ENCODE measurements at regions not wholly inside any gene's neighbourhood (a gene's known extent, or its start where the extent isn't known, plus 50 kb on each side); places are given as distances from the start of the nearest gene placed in this dataset.

DNA sequence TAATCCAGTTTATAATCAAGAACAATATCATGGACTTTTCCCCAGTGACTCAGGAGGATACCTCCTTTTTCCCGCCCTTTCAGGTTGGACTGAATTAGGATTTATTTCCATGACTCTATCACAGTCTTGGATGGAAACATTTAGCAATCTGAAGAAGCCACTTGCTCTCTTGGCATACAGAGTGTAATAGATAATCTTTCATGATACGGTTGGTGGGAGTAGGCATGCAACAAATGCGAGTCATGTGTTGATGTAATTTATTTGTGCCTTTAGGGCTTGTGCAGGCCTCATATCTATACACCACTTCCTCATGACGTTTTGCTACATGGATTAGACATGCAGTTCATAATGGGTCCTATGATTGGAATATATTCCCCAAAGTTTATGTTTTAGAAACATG, 54.2 kb upstream of the MCTP2 start:
- no peak for DNase-seq
- Histone ChIP-seq H3K27ac (ENCODE audit: low read length) (no peak overlapping the region), H3K9me3 (ENCODE audit: control insufficient read depth, low read depth, low read length) (no peaks in the 10 kb centered on the region), H3K27me3 (ENCODE audit: control insufficient read depth, insufficient read depth, low read length) (no peaks in the 10 kb centered on the region), H3K4me1 (ENCODE audit: control insufficient read depth, insufficient read depth, low read length) (no peaks in the 10 kb centered on the region), H3K4me3 (ENCODE audit: low read length) (no peak overlapping the region), H3K36me3 (ENCODE audit: control insufficient read depth, insufficient read depth, low read length) (no peaks in the 10 kb centered on the region)
- 83% methylated on average over 2 of the region's 4 CpGs for WGBS (ENCODE audit: insufficient coverage, low lambda C conversion rate)

DNA sequence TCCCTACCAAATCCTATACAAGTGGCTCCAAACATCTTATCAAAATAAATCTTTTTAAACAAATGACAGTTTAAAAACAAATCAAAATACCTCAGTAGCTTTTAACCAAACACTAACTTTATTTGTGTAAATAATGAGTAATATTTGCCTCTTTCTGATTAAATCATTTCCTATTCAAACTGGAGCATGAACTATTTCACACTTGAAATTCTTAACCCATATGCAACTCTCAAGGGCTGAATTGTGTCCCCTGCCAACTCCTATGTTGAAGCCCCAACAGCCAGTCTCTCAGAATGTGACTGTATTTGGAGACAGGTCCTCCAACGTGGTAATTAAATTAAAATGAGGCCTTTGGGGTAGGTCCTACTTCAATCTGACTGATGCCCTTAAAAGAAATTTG, 55.9 kb upstream of the MCTP2 start:
- Histone ChIP-seq H3K4me1 (ENCODE audit: control insufficient read depth, insufficient read depth, low read length) (no peaks in the 10 kb centered on the region), H3K27ac (ENCODE audit: low read length) (no peak overlapping the region), H3K4me3 (ENCODE audit: low read length) (no peak overlapping the region), H3K36me3 (ENCODE audit: control insufficient read depth, insufficient read depth, low read length) (no peaks in the 10 kb centered on the region), H3K27me3 (ENCODE audit: control insufficient read depth, insufficient read depth, low read length) (no peaks in the 10 kb centered on the region), H3K9me3 (ENCODE audit: control insufficient read depth, low read depth, low read length) (no peaks in the 10 kb centered on the region)
- DNase-seq = no peak
- WGBS (ENCODE audit: insufficient coverage, low lambda C conversion rate) = no CpG with 5 or more reads among the region's 1 CpG

DNA sequence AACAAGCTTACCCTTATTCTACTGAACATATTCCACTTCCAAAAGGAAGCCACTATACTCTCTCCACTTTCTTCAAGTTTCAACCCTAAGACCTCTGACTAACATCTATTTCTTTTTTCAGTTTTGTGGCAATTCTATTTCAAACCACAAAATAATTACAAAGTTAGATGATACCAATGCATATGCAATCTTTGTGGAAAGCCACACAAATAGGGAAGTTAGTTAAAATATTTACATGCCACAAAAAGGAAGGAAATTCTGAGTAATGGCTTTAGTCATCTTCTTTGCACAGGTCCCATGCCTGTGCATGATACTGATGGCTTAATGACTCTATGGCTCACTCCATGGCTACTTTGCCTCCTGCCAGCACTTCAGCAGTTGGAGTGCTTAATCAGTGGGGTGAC, 57.0 kb upstream of the MCTP2 start:
- no peak for DNase-seq
- Histone ChIP-seq H3K4me3 (ENCODE audit: low read length) (no peak overlapping the region), H3K36me3 (ENCODE audit: control insufficient read depth, insufficient read depth, low read length) (no peaks in the 10 kb centered on the region), H3K4me1 (ENCODE audit: control insufficient read depth, insufficient read depth, low read length) (no peaks in the 10 kb centered on the region), H3K9me3 (ENCODE audit: control insufficient read depth, low read depth, low read length) (no peaks in the 10 kb centered on the region), H3K27me3 (ENCODE audit: control insufficient read depth, insufficient read depth, low read length) (no peaks in the 10 kb centered on the region), H3K27ac (ENCODE audit: low read length) (no peak overlapping the region)

DNA sequence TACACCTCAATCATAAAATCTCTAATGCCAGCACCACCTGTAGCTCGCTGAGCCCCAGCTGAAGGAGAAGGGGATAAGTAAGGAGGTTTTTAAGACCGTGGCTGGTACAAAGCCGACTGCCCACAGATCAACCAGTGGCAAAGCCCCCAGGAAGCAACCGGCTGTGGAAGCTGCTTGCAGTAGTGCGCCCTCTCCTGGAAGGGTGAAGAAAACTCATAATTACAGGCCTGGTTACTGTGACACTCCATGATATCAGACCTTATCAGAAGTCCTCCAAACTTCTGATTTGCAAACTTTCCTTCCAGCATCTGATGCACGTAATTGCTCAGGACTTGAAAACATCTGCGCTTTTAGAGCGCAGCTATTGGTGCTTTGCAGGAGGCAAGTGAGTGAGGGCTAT, 63.1 kb upstream of the MCTP2 start:
- 80% methylated on average over 2 of the region's 8 CpGs for whole genome bisulfite sequencing (ENCODE audit: insufficient coverage, low lambda C conversion rate)
- no peaks in the 10 kb centered on the region for H3K9me3 ChIP-seq (ENCODE audit: control insufficient read depth, low read depth, low read length)
- H3K27ac ChIP-seq (ENCODE audit: low read length) = no peak overlapping the region
- no peaks in the 10 kb centered on the region for H3K4me1 ChIP-seq (ENCODE audit: control insufficient read depth, insufficient read depth, low read length)
- H3K27me3 ChIP-seq (ENCODE audit: control insufficient read depth, insufficient read depth, low read length) = no peaks in the 10 kb centered on the region
- H3K4me3 ChIP-seq (ENCODE audit: low read length) = no peak overlapping the region
- H3K36me3 ChIP-seq (ENCODE audit: control insufficient read depth, insufficient read depth, low read length) = no peaks in the 10 kb centered on the region
- no peak for DNase-seq

DNA sequence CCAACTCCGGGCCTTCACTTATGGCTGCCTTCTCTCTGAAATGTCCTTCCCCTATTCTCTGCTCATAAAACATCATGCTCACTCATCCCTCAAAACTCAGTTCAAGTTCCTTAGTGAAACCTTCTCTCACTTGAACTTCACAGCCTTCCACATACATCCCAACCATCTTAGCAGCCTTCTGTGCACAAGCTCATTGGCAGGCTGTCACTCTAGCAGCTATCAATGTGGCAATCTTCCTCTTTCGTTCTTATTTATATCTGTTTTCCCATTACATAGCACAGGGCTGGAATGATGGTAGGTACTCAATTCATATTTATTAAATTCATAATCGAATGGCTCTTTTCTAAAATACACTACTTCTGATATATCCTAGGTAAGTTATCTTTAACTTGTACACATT, 66.4 kb upstream of the MCTP2 start:
- WGBS (ENCODE audit: insufficient coverage, low lambda C conversion rate) = 100% methylated on average over 1 of the region's 3 CpGs
- no peak overlapping the region for H3K27ac ChIP-seq (ENCODE audit: low read length)
- no peaks in the 10 kb centered on the region for H3K4me1 ChIP-seq (ENCODE audit: control insufficient read depth, insufficient read depth, low read length)
- H3K9me3 ChIP-seq (ENCODE audit: control insufficient read depth, low read depth, low read length) = no peaks in the 10 kb centered on the region
- H3K36me3 ChIP-seq (ENCODE audit: control insufficient read depth, insufficient read depth, low read length) = no peaks in the 10 kb centered on the region
- H3K27me3 ChIP-seq (ENCODE audit: control insufficient read depth, insufficient read depth, low read length) = no peaks in the 10 kb centered on the region
- H3K4me3 ChIP-seq (ENCODE audit: low read length) = no peak overlapping the region
- no peak for DNase-seq

DNA sequence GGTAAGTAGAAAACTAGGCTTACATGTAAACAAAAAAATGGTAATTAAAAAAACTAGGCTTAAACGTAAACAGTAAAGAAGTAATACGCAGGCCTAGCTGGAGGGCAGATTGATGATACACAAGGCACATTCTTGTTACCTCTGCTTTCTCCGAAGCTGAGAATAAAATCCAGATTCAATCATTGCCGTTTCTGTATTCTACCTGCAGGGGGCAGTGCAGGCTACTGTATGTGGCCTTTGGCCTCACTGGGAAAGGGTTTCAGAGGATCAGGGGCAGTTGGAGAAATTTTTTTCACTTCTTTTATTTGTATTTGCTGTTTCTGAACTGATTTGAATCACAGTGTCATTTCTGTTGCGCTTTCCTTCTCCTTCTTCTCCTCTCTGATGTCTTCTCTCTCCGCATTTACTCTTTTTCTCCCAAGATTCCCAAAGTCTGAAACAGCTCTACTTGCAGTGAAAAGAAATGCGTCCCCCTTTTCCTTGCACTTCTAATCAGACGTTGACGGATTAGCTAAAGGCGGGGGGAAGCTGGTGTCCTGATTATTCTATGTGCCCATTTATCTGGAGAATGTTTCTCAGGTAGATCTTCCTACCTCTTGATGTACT, 67.1 kb upstream of the MCTP2 start:
- Histone ChIP-seq H3K4me1 (ENCODE audit: control insufficient read depth, insufficient read depth, low read length) (no peaks in the 10 kb centered on the region), H3K36me3 (ENCODE audit: control insufficient read depth, insufficient read depth, low read length) (no peaks in the 10 kb centered on the region), H3K9me3 (ENCODE audit: control insufficient read depth, low read depth, low read length) (no peaks in the 10 kb centered on the region), H3K27ac (ENCODE audit: low read length) (no peak overlapping the region), H3K4me3 (ENCODE audit: low read length) (no peak overlapping the region), H3K27me3 (ENCODE audit: control insufficient read depth, insufficient read depth, low read length) (no peaks in the 10 kb centered on the region)
- 71% methylated on average over 3 of the region's 10 CpGs for WGBS (ENCODE audit: insufficient coverage, low lambda C conversion rate)
- DNase-seq = peak; percentile 22 to 48

DNA sequence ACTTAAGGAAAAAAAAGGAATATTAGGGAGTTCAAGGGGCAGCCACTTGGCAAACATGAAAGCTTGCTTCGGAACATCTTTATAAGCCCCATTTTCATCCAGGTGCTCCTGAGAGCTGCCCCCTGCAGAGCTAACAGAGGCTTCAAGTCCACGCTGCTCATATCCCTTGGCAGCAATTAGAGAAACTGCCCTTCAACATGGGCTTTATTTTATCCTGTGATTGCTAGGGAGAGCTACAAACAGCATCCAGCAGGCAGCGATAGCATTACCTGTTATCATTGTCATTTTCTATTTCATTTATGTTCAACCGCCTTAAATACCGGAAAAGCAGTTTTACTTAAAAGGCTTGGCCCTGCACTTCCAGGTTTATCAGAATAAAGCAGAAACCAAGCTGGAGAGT, 68.4 kb upstream of the MCTP2 start:
- H3K27me3 ChIP-seq (ENCODE audit: control insufficient read depth, insufficient read depth, low read length) = no peaks in the 10 kb centered on the region
- DNase-seq = no peak
- 100% methylated on average over 2 of the region's 5 CpGs for WGBS (ENCODE audit: insufficient coverage, low lambda C conversion rate)
- H3K27ac ChIP-seq (ENCODE audit: low read length) = no peak overlapping the region
- no peak overlapping the region for H3K4me3 ChIP-seq (ENCODE audit: low read length)
- H3K36me3 ChIP-seq (ENCODE audit: control insufficient read depth, insufficient read depth, low read length) = no peaks in the 10 kb centered on the region
- H3K4me1 ChIP-seq (ENCODE audit: control insufficient read depth, insufficient read depth, low read length) = no peaks in the 10 kb centered on the region
- no peaks in the 10 kb centered on the region for H3K9me3 ChIP-seq (ENCODE audit: control insufficient read depth, low read depth, low read length)

DNA sequence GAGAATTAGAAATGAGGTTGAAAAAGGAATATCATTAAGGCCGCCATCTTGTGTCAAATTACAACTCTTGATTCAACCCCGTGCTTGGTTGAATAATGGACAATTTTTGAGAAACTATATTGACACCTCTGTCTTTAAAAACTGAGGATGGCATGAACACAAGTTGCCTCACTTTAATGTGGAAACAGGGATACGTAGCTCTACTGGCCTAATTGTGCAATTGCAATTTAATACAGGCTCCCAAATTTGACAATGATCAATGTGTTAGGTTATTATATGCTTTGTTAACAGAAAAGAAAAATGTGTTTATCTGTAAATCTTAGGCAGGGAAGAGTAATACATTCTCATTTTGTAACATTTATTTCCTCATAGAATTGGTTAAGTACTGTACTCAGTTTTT, 77.1 kb upstream of the MCTP2 start:
- no peaks in the 10 kb centered on the region for H3K4me1 ChIP-seq (ENCODE audit: control insufficient read depth, insufficient read depth, low read length)
- WGBS (ENCODE audit: insufficient coverage, low lambda C conversion rate) = 100% methylated on average over 1 of the region's 3 CpGs
- no peaks in the 10 kb centered on the region for H3K27me3 ChIP-seq (ENCODE audit: control insufficient read depth, insufficient read depth, low read length)

DNA sequence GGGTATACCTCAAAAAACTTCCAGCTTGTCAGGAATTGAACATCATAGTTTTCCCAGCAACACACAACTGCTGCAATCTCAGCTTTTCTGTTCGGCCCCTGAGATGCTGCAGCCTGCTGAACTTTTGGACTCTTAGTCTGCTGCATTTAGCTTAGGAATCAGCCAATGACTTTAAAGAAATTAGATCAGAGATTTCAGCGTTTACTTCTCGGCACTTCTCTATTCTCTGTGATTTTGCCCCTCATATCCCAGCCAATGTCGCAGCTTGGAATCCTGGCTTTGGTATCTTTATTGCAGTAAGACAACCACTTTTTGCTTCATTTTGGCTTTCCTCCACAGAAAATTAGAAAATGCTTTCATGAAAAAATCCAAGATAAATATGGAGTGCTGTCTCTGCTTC, 86.3 kb upstream of the MCTP2 start:
- H3K4me1 ChIP-seq (ENCODE audit: control insufficient read depth, insufficient read depth, low read length) = no peaks in the 10 kb centered on the region
- H3K4me3 ChIP-seq (ENCODE audit: low read length) = no peak overlapping the region
- no peaks in the 10 kb centered on the region for H3K27me3 ChIP-seq (ENCODE audit: control insufficient read depth, insufficient read depth, low read length)
- no peaks in the 10 kb centered on the region for H3K9me3 ChIP-seq (ENCODE audit: control insufficient read depth, low read depth, low read length)
- WGBS (ENCODE audit: insufficient coverage, low lambda C conversion rate) = 43% methylated on average over 3 of the region's 4 CpGs
- no peak for DNase-seq
- no peaks in the 10 kb centered on the region for H3K36me3 ChIP-seq (ENCODE audit: control insufficient read depth, insufficient read depth, low read length)
- H3K27ac ChIP-seq (ENCODE audit: low read length) = no peak overlapping the region

More for the DNA sequence above, 77.1 kb upstream of the MCTP2 start:
- DNase-seq = no peak
- no peak overlapping the region for H3K27ac ChIP-seq (ENCODE audit: low read length)
- no peak overlapping the region for H3K4me3 ChIP-seq (ENCODE audit: low read length)
- no peaks in the 10 kb centered on the region for H3K36me3 ChIP-seq (ENCODE audit: control insufficient read depth, insufficient read depth, low read length)
- H3K9me3 ChIP-seq (ENCODE audit: control insufficient read depth, low read depth, low read length) = no peaks in the 10 kb centered on the region

DNA sequence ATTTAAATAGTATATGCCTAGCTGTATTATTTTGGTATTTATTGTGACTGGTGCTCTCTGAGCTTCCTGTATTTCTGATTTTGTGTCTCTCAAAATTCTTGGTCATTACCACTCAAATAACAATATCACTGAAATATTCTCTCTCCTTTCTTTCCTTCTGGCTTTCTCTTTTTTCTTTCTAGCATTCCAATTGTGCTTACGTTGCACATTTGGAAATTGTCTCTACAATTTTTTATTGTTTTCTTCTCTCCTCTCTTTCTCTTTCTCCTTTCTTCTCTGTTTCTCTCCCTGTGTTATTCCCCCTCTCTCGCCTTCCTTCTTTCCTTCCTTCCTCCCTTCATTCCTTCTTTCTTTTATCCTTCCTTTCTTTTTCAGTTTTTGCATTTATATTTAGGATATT, 89.6 kb upstream of the MCTP2 start:
- Histone ChIP-seq H3K27ac (ENCODE audit: low read length) (no peak overlapping the region), H3K27me3 (ENCODE audit: control insufficient read depth, insufficient read depth, low read length) (no peaks in the 10 kb centered on the region)
- WGBS (ENCODE audit: insufficient coverage, low lambda C conversion rate) = 100% methylated on average over 2 of the region's 2 CpGs

DNA sequence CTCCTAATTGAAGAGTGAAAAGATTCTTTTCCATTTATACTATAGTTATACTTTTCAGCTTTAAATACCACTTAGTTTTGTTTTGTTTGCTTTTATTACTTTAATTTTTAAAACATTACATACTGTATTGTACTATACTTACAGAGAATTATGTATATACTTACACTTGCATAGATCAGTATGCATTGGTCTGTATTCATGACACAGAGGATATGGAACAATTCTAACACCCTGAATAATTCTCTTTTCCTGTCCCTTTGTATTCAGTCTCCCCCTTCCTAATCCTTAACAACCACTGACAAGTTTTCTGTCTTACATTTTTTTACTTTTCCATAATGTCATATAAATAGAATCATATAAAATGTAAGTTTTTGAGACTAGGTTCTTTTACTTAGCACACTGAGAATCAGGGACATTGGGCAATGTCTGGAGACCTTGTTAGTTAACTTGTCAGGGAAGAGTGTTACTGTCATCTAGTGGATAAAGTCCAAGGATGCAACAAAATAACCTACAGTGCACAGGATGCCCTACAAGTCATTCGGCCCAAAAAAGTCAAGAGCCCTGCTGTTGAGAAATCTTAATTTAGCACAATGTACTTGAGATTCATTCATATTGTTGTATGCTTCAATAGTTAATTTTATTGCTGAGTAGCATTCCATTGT, 95.7 kb upstream of the MCTP2 start:
- Histone ChIP-seq H3K4me1 (ENCODE audit: control insufficient read depth, insufficient read depth, low read length) (no peaks in the 10 kb centered on the region), H3K27ac (ENCODE audit: low read length) (no peak overlapping the region), H3K9me3 (ENCODE audit: control insufficient read depth, low read depth, low read length) (no peaks in the 10 kb centered on the region), H3K27me3 (ENCODE audit: control insufficient read depth, insufficient read depth, low read length) (peaks cover 3% of the 10 kb centered on the region), H3K36me3 (ENCODE audit: control insufficient read depth, insufficient read depth, low read length) (no peaks in the 10 kb centered on the region), H3K4me3 (ENCODE audit: low read length) (no peak overlapping the region)
- no CpG with 5 or more reads among the region's 1 CpG for WGBS (ENCODE audit: insufficient coverage, low lambda C conversion rate)
- DNase-seq = no peak

More for the DNA sequence above, 89.6 kb upstream of the MCTP2 start:
- Histone ChIP-seq H3K4me1 (ENCODE audit: control insufficient read depth, insufficient read depth, low read length) (no peaks in the 10 kb centered on the region), H3K9me3 (ENCODE audit: control insufficient read depth, low read depth, low read length) (no peaks in the 10 kb centered on the region), H3K4me3 (ENCODE audit: low read length) (no peak overlapping the region), H3K36me3 (ENCODE audit: control insufficient read depth, insufficient read depth, low read length) (no peaks in the 10 kb centered on the region)
- no peak for DNase-seq
